ENCODE measurements at regions not wholly inside any gene's neighbourhood (a gene's known extent, or its start where the extent isn't known, plus 50 kb on each side); places are given as distances from the start of the nearest gene placed in this dataset.

GRCh38 chr11:71086687-71087258 is 165.6 kb downstream of the SHANK2 start:
- Mint-ChIP-seq H3K27me3 (no peaks in the 10 kb centered on the region), H3K27ac (no peak overlapping the region), H3K4me3 (no peak overlapping the region), H3K9me3 (no peaks in the 10 kb centered on the region), H3K4me1 (no peaks in the 10 kb centered on the region), H3K36me3 (no peaks in the 10 kb centered on the region)
- ATAC-seq (ENCODE audit: low read depth) (no peak), DNase-seq (no peak)
- POLR2A ChIA-PET = no interaction called here

GRCh38 chr11:71084306-71085012 is 167.9 kb downstream of the SHANK2 start:
- Mint-ChIP-seq H3K27me3 (no peaks in the 10 kb centered on the region), H3K9me3 (no peaks in the 10 kb centered on the region), H3K4me3 (no peak overlapping the region), H3K36me3 (no peaks in the 10 kb centered on the region), H3K4me1 (no peaks in the 10 kb centered on the region), H3K27ac (no peak overlapping the region)
- DNase-seq (no peak), ATAC-seq (ENCODE audit: low read depth) (no peak)
- POLR2A ChIA-PET = no interaction called here

GRCh38 chr11:71083105-71083504 is 169.3 kb downstream of the SHANK2 start:
- no peak overlapping the region for H3K4me3 Mint-ChIP-seq
- no peak overlapping the region for H3K27ac Mint-ChIP-seq
- no peaks in the 10 kb centered on the region for H3K4me1 Mint-ChIP-seq
- H3K27me3 Mint-ChIP-seq = no peaks in the 10 kb centered on the region
- no peaks in the 10 kb centered on the region for H3K9me3 Mint-ChIP-seq
- no peaks in the 10 kb centered on the region for H3K36me3 Mint-ChIP-seq
- POLR2A ChIA-PET = no interaction called here
- ATAC-seq (ENCODE audit: low read depth) (no peak), DNase-seq (no peak)

GRCh38 chr11:71082454-71082853 is 169.9 kb downstream of the SHANK2 start:
- H3K27ac Mint-ChIP-seq = no peak overlapping the region
- no peaks in the 10 kb centered on the region for H3K27me3 Mint-ChIP-seq
- DNase-seq = no peak
- H3K36me3 Mint-ChIP-seq = no peaks in the 10 kb centered on the region
- no peak for ATAC-seq (ENCODE audit: low read depth)
- POLR2A ChIA-PET = no interaction called here
- H3K4me1 Mint-ChIP-seq = no peaks in the 10 kb centered on the region
- H3K4me3 Mint-ChIP-seq = no peak overlapping the region
- no peaks in the 10 kb centered on the region for H3K9me3 Mint-ChIP-seq

- H3K27me3 Mint-ChIP-seq = no peaks in the 10 kb centered on the region
- POLR2A ChIA-PET = no interaction called here
Measured at GRCh38 chr11:71081704-71082230, 170.6 kb downstream of the SHANK2 start.

GRCh38 chr11:71080239-71081097 is 171.9 kb downstream of the SHANK2 start:
- Mint-ChIP-seq H3K4me1 (no peaks in the 10 kb centered on the region), H3K4me3 (no peak overlapping the region), H3K27me3 (no peaks in the 10 kb centered on the region), H3K9me3 (no peaks in the 10 kb centered on the region), H3K27ac (no peak overlapping the region), H3K36me3 (no peaks in the 10 kb centered on the region)
- DNase-seq (no peak), ATAC-seq (ENCODE audit: low read depth) (no peak)
- POLR2A ChIA-PET = no interaction called here

More at GRCh38 chr11:71081704-71082230, 170.6 kb downstream of the SHANK2 start:
- Mint-ChIP-seq H3K36me3 (no peaks in the 10 kb centered on the region), H3K4me3 (no peak overlapping the region), H3K4me1 (no peaks in the 10 kb centered on the region), H3K9me3 (no peaks in the 10 kb centered on the region), H3K27ac (no peak overlapping the region)
- DNase-seq (no peak), ATAC-seq (ENCODE audit: low read depth) (no peak)

- H3K27me3 Mint-ChIP-seq = no peaks in the 10 kb centered on the region
- POLR2A ChIA-PET = no interaction called here
Measured at GRCh38 chr11:71079795-71080194, 172.6 kb downstream of the SHANK2 start.

GRCh38 chr11:71078482-71078881 is 173.9 kb downstream of the SHANK2 start:
- no peaks in the 10 kb centered on the region for H3K27me3 Mint-ChIP-seq
- DNase-seq = no peak
- POLR2A ChIA-PET = no interaction called here
- no peaks in the 10 kb centered on the region for H3K4me1 Mint-ChIP-seq
- no peaks in the 10 kb centered on the region for H3K36me3 Mint-ChIP-seq
- no peak for ATAC-seq (ENCODE audit: low read depth)
- H3K4me3 Mint-ChIP-seq = no peak overlapping the region
- H3K27ac Mint-ChIP-seq = no peak overlapping the region
- H3K9me3 Mint-ChIP-seq = no peaks in the 10 kb centered on the region

More at GRCh38 chr11:71079795-71080194, 172.6 kb downstream of the SHANK2 start:
- Mint-ChIP-seq H3K36me3 (no peaks in the 10 kb centered on the region), H3K27ac (no peak overlapping the region), H3K9me3 (no peaks in the 10 kb centered on the region), H3K4me3 (no peak overlapping the region), H3K4me1 (no peaks in the 10 kb centered on the region)
- ATAC-seq (ENCODE audit: low read depth) (no peak), DNase-seq (no peak)

- DNase-seq = no peak
- no peak for ATAC-seq (ENCODE audit: low read depth)
- Mint-ChIP-seq H3K4me1 (no peaks in the 10 kb centered on the region), H3K27ac (no peak overlapping the region), H3K9me3 (no peaks in the 10 kb centered on the region), H3K4me3 (no peak overlapping the region), H3K27me3 (no peaks in the 10 kb centered on the region), H3K36me3 (no peaks in the 10 kb centered on the region)
- POLR2A ChIA-PET = no interaction called here
Measured at GRCh38 chr11:71076525-71077304, 175.7 kb downstream of the SHANK2 start.

GRCh38 chr11:71075871-71076420 is 176.4 kb downstream of the SHANK2 start:
- no peaks in the 10 kb centered on the region for H3K27me3 Mint-ChIP-seq
- DNase-seq = no peak
- no peaks in the 10 kb centered on the region for H3K9me3 Mint-ChIP-seq
- no peaks in the 10 kb centered on the region for H3K4me1 Mint-ChIP-seq
- H3K27ac Mint-ChIP-seq = no peak overlapping the region
- H3K36me3 Mint-ChIP-seq = no peaks in the 10 kb centered on the region
- POLR2A ChIA-PET = no interaction called here
- H3K4me3 Mint-ChIP-seq = no peak overlapping the region
- no peak for ATAC-seq (ENCODE audit: low read depth)

- POLR2A ChIA-PET = no interaction called here
- no peak for DNase-seq
- no peaks in the 10 kb centered on the region for H3K36me3 Mint-ChIP-seq
- H3K4me3 Mint-ChIP-seq = no peak overlapping the region
- H3K4me1 Mint-ChIP-seq = no peaks in the 10 kb centered on the region
- ATAC-seq (ENCODE audit: low read depth) = no peak
- no peaks in the 10 kb centered on the region for H3K27me3 Mint-ChIP-seq
- no peak overlapping the region for H3K27ac Mint-ChIP-seq
- no peaks in the 10 kb centered on the region for H3K9me3 Mint-ChIP-seq
Measured at GRCh38 chr11:71075116-71075720, 177.2 kb downstream of the SHANK2 start.

GRCh38 chr11:71071736-71072509 is 180.5 kb downstream of the SHANK2 start:
- ATAC-seq (ENCODE audit: low read depth) = no peak
- H3K4me1 Mint-ChIP-seq = no peaks in the 10 kb centered on the region

More at GRCh38 chr11:71071736-71072509, 180.5 kb downstream of the SHANK2 start:
- Mint-ChIP-seq H3K27ac (no peak overlapping the region), H3K4me3 (no peak overlapping the region), H3K36me3 (no peaks in the 10 kb centered on the region), H3K27me3 (no peaks in the 10 kb centered on the region), H3K9me3 (no peaks in the 10 kb centered on the region)
- no peak for DNase-seq
- POLR2A ChIA-PET = no interaction called here

All from activated naive CD8-positive, alpha-beta T cell treated with anti-CD3 and anti-CD28 coated beads, Interleukin-2, amount 10 ng/mL, durations not matched to agents 7 days and 5 days (primary cell).